Lung (tissue), 11 donors: ENCODE measurements at regions not wholly inside any gene's neighbourhood (a gene's known extent, or its start where the extent isn't known, plus 50 kb on each side); places are given as distances from the start of the nearest gene placed in this dataset.

Source experiments
- ATAC-seq: fragments of 200-7000 bp; cut with Tn5 transposase; one replicate; pipeline ENCODE4 v1.9.1; 2020; ENCODE audit warnings: moderate number of reproducible peaks; ENCODE audit not compliant: insufficient read depth, low FRiP score
- DNase-seq, 3 donors: peaks; one replicate each; pipeline ENCODE4 v3.0.0-alpha.2; 2013 to 2017
- H3K27ac ChIP-seq, 2 donors: one replicate each; pipeline ENCODE4 v1.5.1; 2013; ENCODE audit warnings: mild to moderate bottlenecking in 2 of 2, moderate library complexity in 2 of 2, control low read depth in 1 of 2, inconsistent platforms in 1 of 2, low read depth in 1 of 2, low read length in 1 of 2
- H3K27me3 ChIP-seq, 3 donors: one replicate each; pipeline ENCODE4 v1.5.1; 2013; ENCODE audit warnings: low read length in 2 of 3; ENCODE audit not compliant: control insufficient read depth in 3 of 3, insufficient read depth in 3 of 3
- H3K36me3 ChIP-seq, 4 donors: one replicate each; pipeline ENCODE4 v1.5.1; 2013; ENCODE audit warnings: low read length in 4 of 4, mild to moderate bottlenecking in 1 of 4, moderate library complexity in 1 of 4; ENCODE audit not compliant: control insufficient read depth in 4 of 4, insufficient read depth in 4 of 4
- H3K4me1 ChIP-seq, 5 donors: one replicate each; pipeline ENCODE4 v1.5.1; 2013; ENCODE audit warnings: low read length in 5 of 5, mild to moderate bottlenecking in 2 of 5, moderate library complexity in 1 of 5; ENCODE audit not compliant: control insufficient read depth in 5 of 5, insufficient read depth in 5 of 5
- H3K4me3 ChIP-seq: one replicate; pipeline ENCODE4 v1.5.1; 2013; ENCODE audit warnings: mild to moderate bottlenecking, control low read depth, moderate library complexity
- H3K9ac ChIP-seq, 2 donors: one replicate each; pipeline ENCODE4 v1.5.1; 2013; ENCODE audit warnings: low read length in 2 of 2, control low read depth in 1 of 2; ENCODE audit not compliant: insufficient read depth in 1 of 2
- H3K9me3 ChIP-seq, 4 donors: one replicate each; pipeline ENCODE4 v1.5.1; 2013; ENCODE audit warnings: low read length in 3 of 4, mild to moderate bottlenecking in 1 of 4, moderate library complexity in 1 of 4; ENCODE audit not compliant: control insufficient read depth in 4 of 4, insufficient read depth in 3 of 4
- CTCF ChIP-seq: IDR thresholded peaks from 2 replicates; pipeline ENCODE4 v1.5.1; 2012; ENCODE audit warnings: mild to moderate bottlenecking; ENCODE audit errors: control extremely low read depth, extremely low read depth
- WGBS, 2 donors: extraction: QIAGEN DNeasy Blood & Tissue Kit; methylation state at CpG; one replicate each; pipeline ENCODE4 v1.1.7; 2013; 5-methylcytosine and 5-hydroxymethylcytosine counted together
- donor health status: control.
- donor health status: control.
- donor health status: Bipolar disorder and iron deficiency.
- donor health status: healthy.
- donor health status: DM: yes; HTN: yes; CAD: no.

- ATAC-seq (no peak), DNase-seq (no peak)
- Histone ChIP-seq H3K36me3 (no peaks in the 10 kb centered on the region), H3K27ac (no peak overlapping the region), H3K4me3 (no peak overlapping the region), H3K9me3 (peaks cover 0 to 5% (median 2%) of the 10 kb centered on the region in 4 donors), H3K27me3 (no peaks in the 10 kb centered on the region), H3K4me1 (no peaks in the 10 kb centered on the region), H3K9ac (no peak overlapping the region)
- TF ChIP-seq CTCF, result no peak
- WGBS, 2 donors, result 81 to 88% methylated on average over 4 of the region's 4 CpGs
Measured at GRCh38 chr16:13791095-13791494, 128.9 kb upstream of the ERCC4 start.

GRCh38 chr16:13793841-13794409 lies 126.0 kb upstream of the ERCC4 start:
- TF ChIP-seq CTCF, result no peak
- no peak overlapping the region for H3K9ac ChIP-seq
- peak; percentile 1 to 13 (median 4) for DNase-seq

GRCh38 chr16:13795131-13795530 lies 124.8 kb upstream of the ERCC4 start:
- H3K4me3 ChIP-seq, result no peak overlapping the region
- no peak for TF ChIP-seq CTCF
- H3K9me3 ChIP-seq, result peaks cover 0 to 5% (median under 1%) of the 10 kb centered on the region in 4 donors
- no peak for DNase-seq
- no peaks in the 10 kb centered on the region for H3K36me3 ChIP-seq
- no peak for ATAC-seq
- H3K4me1 ChIP-seq, result no peaks in the 10 kb centered on the region
- H3K9ac ChIP-seq, result no peak overlapping the region
- no peak overlapping the region for H3K27ac ChIP-seq
- WGBS, 2 donors, result 59 to 91% methylated on average over 3 of the region's 3 CpGs
- H3K27me3 ChIP-seq, result no peaks in the 10 kb centered on the region

More at GRCh38 chr16:13793841-13794409, 126.0 kb upstream of the ERCC4 start:
- H3K36me3 ChIP-seq, result no peaks in the 10 kb centered on the region
- no peak for ATAC-seq
- H3K4me1 ChIP-seq, result no peaks in the 10 kb centered on the region
- H3K27me3 ChIP-seq, result no peaks in the 10 kb centered on the region
- H3K4me3 ChIP-seq, result no peak overlapping the region
- 34 to 49% methylated on average over 3 of the region's 3 CpGs for WGBS, 2 donors
- H3K27ac ChIP-seq, result no peak overlapping the region
- peaks cover 0 to 5% (median under 1%) of the 10 kb centered on the region in 4 donors for H3K9me3 ChIP-seq

GRCh38 chr16:13797718-13798117 lies 122.2 kb upstream of the ERCC4 start:
- Histone ChIP-seq H3K27ac (no peak overlapping the region), H3K9me3 (no peaks in the 10 kb centered on the region), H3K9ac (no peak overlapping the region), H3K27me3 (no peaks in the 10 kb centered on the region), H3K36me3 (no peaks in the 10 kb centered on the region), H3K4me1 (no peaks in the 10 kb centered on the region), H3K4me3 (no peak overlapping the region)
- DNase-seq (no peak), ATAC-seq (no peak)
- no peak for TF ChIP-seq CTCF
